ENCODE measurements at regions not wholly inside any gene's neighbourhood (a gene's known extent, or its start where the extent isn't known, plus 50 kb on each side); places are given as distances from the start of the nearest gene placed in this dataset.

- no peaks in the 10 kb centered on the region for H3K36me3 ChIP-seq (ENCODE audit: insufficient read depth)
- H3K4me3 ChIP-seq (IDR thresholded peaks at IDR 0.05; ENCODE audit: insufficient read depth, low read depth, low read length), result no peak overlapping the region
- H3K4me1 ChIP-seq (ENCODE audit: low read depth, poor library complexity, severe bottlenecking), result no peaks in the 10 kb centered on the region
- no peak overlapping the region for H3K27ac ChIP-seq
- no peaks in the 10 kb centered on the region for H3K79me2 ChIP-seq (ENCODE audit: insufficient read depth, low read depth)
- no peak overlapping the region for H3K9ac ChIP-seq
- no peaks in the 10 kb centered on the region for H4K20me1 ChIP-seq (ENCODE audit: insufficient read depth)
- H3K4me2 ChIP-seq, result no peak overlapping the region
- H2AFZ ChIP-seq (ENCODE audit: low read depth), result no peak overlapping the region
- no peak for TF ChIP-seq CTCF (conservative IDR thresholded peaks at IDR 0.05; ENCODE audit: low read depth, low read length)
- no peaks in the 10 kb centered on the region for H3K27me3 ChIP-seq (ENCODE audit: insufficient read depth, low read depth)
These were observed 500.6 kb downstream of the PYDC2 start for GRCh38 chr3:191961529-191961928.

GRCh38 chr3:191962324-191962723, 501.4 kb downstream of the PYDC2 start:
- Histone ChIP-seq H3K27me3 (ENCODE audit: insufficient read depth, low read depth) (no peaks in the 10 kb centered on the region), H3K27ac (no peak overlapping the region), H3K36me3 (ENCODE audit: insufficient read depth) (no peaks in the 10 kb centered on the region), H3K4me1 (ENCODE audit: low read depth, poor library complexity, severe bottlenecking) (no peaks in the 10 kb centered on the region), H3K79me2 (ENCODE audit: insufficient read depth, low read depth) (no peaks in the 10 kb centered on the region), H3K4me3 (IDR thresholded peaks at IDR 0.05; ENCODE audit: insufficient read depth, low read depth, low read length) (no peak overlapping the region), H3K4me2 (no peak overlapping the region), H2AFZ (ENCODE audit: low read depth) (no peak overlapping the region), H4K20me1 (ENCODE audit: insufficient read depth) (no peaks in the 10 kb centered on the region), H3K9ac (no peak overlapping the region)
- no peak for TF ChIP-seq CTCF (conservative IDR thresholded peaks at IDR 0.05; ENCODE audit: low read depth, low read length)

GRCh38 chr3:191963182-191963581, 502.2 kb downstream of the PYDC2 start:
- TF ChIP-seq CTCF (conservative IDR thresholded peaks at IDR 0.05; ENCODE audit: low read depth, low read length), result no peak

GRCh38 chr3:191966556-191966955, 505.6 kb downstream of the PYDC2 start:
- no peak overlapping the region for H3K4me3 ChIP-seq (IDR thresholded peaks at IDR 0.05; ENCODE audit: insufficient read depth, low read depth, low read length)
- no peak overlapping the region for H2AFZ ChIP-seq (ENCODE audit: low read depth)
- no peaks in the 10 kb centered on the region for H4K20me1 ChIP-seq (ENCODE audit: insufficient read depth)
- no peaks in the 10 kb centered on the region for H3K4me1 ChIP-seq (ENCODE audit: low read depth, poor library complexity, severe bottlenecking)
- no peaks in the 10 kb centered on the region for H3K79me2 ChIP-seq (ENCODE audit: insufficient read depth, low read depth)
- no peak overlapping the region for H3K4me2 ChIP-seq
- H3K27me3 ChIP-seq (ENCODE audit: insufficient read depth, low read depth), result no peaks in the 10 kb centered on the region
- H3K27ac ChIP-seq, result no peak overlapping the region
- no peak for TF ChIP-seq CTCF (conservative IDR thresholded peaks at IDR 0.05; ENCODE audit: low read depth, low read length)
- no peaks in the 10 kb centered on the region for H3K36me3 ChIP-seq (ENCODE audit: insufficient read depth)
- no peak overlapping the region for H3K9ac ChIP-seq

More at GRCh38 chr3:191963182-191963581, 502.2 kb downstream of the PYDC2 start:
- Histone ChIP-seq H3K27ac (no peak overlapping the region), H3K27me3 (ENCODE audit: insufficient read depth, low read depth) (no peaks in the 10 kb centered on the region), H3K79me2 (ENCODE audit: insufficient read depth, low read depth) (no peaks in the 10 kb centered on the region), H3K4me1 (ENCODE audit: low read depth, poor library complexity, severe bottlenecking) (no peaks in the 10 kb centered on the region), H4K20me1 (ENCODE audit: insufficient read depth) (no peaks in the 10 kb centered on the region), H3K9ac (no peak overlapping the region), H3K36me3 (ENCODE audit: insufficient read depth) (no peaks in the 10 kb centered on the region), H3K4me3 (IDR thresholded peaks at IDR 0.05; ENCODE audit: insufficient read depth, low read depth, low read length) (no peak overlapping the region), H3K4me2 (no peak overlapping the region), H2AFZ (ENCODE audit: low read depth) (no peak overlapping the region)
